Activated CD4-positive, alpha-beta T cell treated with anti-CD3 and anti-CD28 coated beads, Interleukin-2, amount 10 ng/mL, durations not matched to agents 7 days and 5 days (primary cell): ENCODE measurements at regions not wholly inside any gene's neighbourhood (a gene's known extent, or its start where the extent isn't known, plus 50 kb on each side); places are given as distances from the start of the nearest gene placed in this dataset.

ENCODE experiments used
- CTCF ChIA-PET: fragments of 350-600 bp; sonication (Branson Sonifier 250); formaldehyde crosslinking; loops from one replicate; lab custom pipeline; 2021; ENCODE audit warnings: antibody characterized with exemption; lab: Charles Lee
- POLR2A ChIA-PET: fragments of 350-600 bp; sonication (Branson Sonifier 250); formaldehyde crosslinking; loops from one replicate; lab custom pipeline; 2021; ENCODE audit warnings: antibody characterized with exemption; lab: Charles Lee
- DNase-seq: peaks from one replicate; pipeline ENCODE4 v3.0.0-alpha.2; 2020
- H3K27ac Mint-ChIP-seq: one replicate; pipeline ENCODE4 v1.8.0; 2021; ENCODE audit warnings: mild to moderate bottlenecking, moderate library complexity, mixed read lengths
- H3K27me3 Mint-ChIP-seq: one replicate; pipeline ENCODE4 v1.8.0; 2021; ENCODE audit warnings: mixed read lengths
- H3K36me3 Mint-ChIP-seq: one replicate; pipeline ENCODE4 v1.8.0; 2021; ENCODE audit warnings: low read depth, mixed read lengths
- H3K4me1 Mint-ChIP-seq: one replicate; pipeline ENCODE4 v1.8.0; 2021; ENCODE audit warnings: mixed read lengths
- H3K4me3 Mint-ChIP-seq: one replicate; pipeline ENCODE4 v1.8.0; 2021; ENCODE audit warnings: mild to moderate bottlenecking, moderate library complexity, mixed read lengths
- H3K9me3 Mint-ChIP-seq: one replicate; pipeline ENCODE4 v1.8.0; 2021; ENCODE audit warnings: mixed read lengths

GRCh38 chr2:15765686-15766302 is 174.1 kb downstream of the DDX1 start:
- Mint-ChIP-seq H3K4me3 (no peak overlapping the region), H3K4me1 (no peaks in the 10 kb centered on the region), H3K36me3 (no peaks in the 10 kb centered on the region), H3K9me3 (no peaks in the 10 kb centered on the region), H3K27ac (no peak overlapping the region), H3K27me3 (no peaks in the 10 kb centered on the region)
- ChIA-PET CTCF (no interaction called here), POLR2A (no interaction called here)
- DNase-seq: no peak

- no peak overlapping the region for H3K27ac Mint-ChIP-seq
- no peaks in the 10 kb centered on the region for H3K36me3 Mint-ChIP-seq
- no peaks in the 10 kb centered on the region for H3K27me3 Mint-ChIP-seq
- CTCF ChIA-PET: no interaction called here
- DNase-seq: no peak
- no peaks in the 10 kb centered on the region for H3K9me3 Mint-ChIP-seq
- no peaks in the 10 kb centered on the region for H3K4me1 Mint-ChIP-seq
- POLR2A ChIA-PET: no interaction called here
- no peak overlapping the region for H3K4me3 Mint-ChIP-seq
Observed at GRCh38 chr2:15766303-15766861, 174.0 kb upstream of the MYCN start.

GRCh38 chr2:15766911-15767597 is 173.3 kb upstream of the MYCN start:
- CTCF ChIA-PET: no interaction called here
- no peaks in the 10 kb centered on the region for H3K27me3 Mint-ChIP-seq
- H3K9me3 Mint-ChIP-seq: no peaks in the 10 kb centered on the region
- H3K4me3 Mint-ChIP-seq: no peak overlapping the region
- H3K36me3 Mint-ChIP-seq: no peaks in the 10 kb centered on the region
- no peak for DNase-seq
- no peak overlapping the region for H3K27ac Mint-ChIP-seq
- H3K4me1 Mint-ChIP-seq: no peaks in the 10 kb centered on the region
- POLR2A ChIA-PET: no interaction called here

DNA sequence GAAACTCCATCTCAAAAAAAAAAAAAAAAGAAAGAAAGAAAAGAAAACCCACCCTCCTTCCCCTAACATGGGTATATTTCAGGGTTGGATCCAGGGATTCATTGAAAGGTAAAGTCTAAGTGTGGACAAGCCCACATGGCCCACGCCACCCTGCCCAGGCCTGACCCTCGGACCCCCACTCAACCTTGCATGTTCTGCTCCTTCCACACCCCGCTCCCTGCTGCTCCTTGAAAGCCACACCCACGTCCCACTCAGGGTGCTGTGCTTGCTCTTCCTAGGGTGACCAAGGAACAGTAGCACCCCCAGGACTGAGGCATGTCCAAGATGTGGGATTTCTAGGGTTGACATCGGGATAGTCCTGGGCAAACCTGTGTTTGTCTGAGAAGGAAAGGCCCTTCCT is 172.7 kb upstream of the MYCN start:
- no peak overlapping the region for H3K27ac Mint-ChIP-seq
- no peaks in the 10 kb centered on the region for H3K27me3 Mint-ChIP-seq
- no peaks in the 10 kb centered on the region for H3K36me3 Mint-ChIP-seq
- H3K4me3 Mint-ChIP-seq: no peak overlapping the region
- CTCF ChIA-PET: no interaction called here
- H3K9me3 Mint-ChIP-seq: no peaks in the 10 kb centered on the region
- POLR2A ChIA-PET: no interaction called here
- no peaks in the 10 kb centered on the region for H3K4me1 Mint-ChIP-seq
- DNase-seq: no peak

- no peaks in the 10 kb centered on the region for H3K4me1 Mint-ChIP-seq
- CTCF ChIA-PET: no interaction called here
- H3K27me3 Mint-ChIP-seq: no peaks in the 10 kb centered on the region
- no peak for DNase-seq
- H3K27ac Mint-ChIP-seq: no peak overlapping the region
- H3K36me3 Mint-ChIP-seq: no peaks in the 10 kb centered on the region
- no peak overlapping the region for H3K4me3 Mint-ChIP-seq
- POLR2A ChIA-PET: no interaction called here
- no peaks in the 10 kb centered on the region for H3K9me3 Mint-ChIP-seq
Observed at GRCh38 chr2:15768142-15768541, 172.2 kb upstream of the MYCN start.

DNA sequence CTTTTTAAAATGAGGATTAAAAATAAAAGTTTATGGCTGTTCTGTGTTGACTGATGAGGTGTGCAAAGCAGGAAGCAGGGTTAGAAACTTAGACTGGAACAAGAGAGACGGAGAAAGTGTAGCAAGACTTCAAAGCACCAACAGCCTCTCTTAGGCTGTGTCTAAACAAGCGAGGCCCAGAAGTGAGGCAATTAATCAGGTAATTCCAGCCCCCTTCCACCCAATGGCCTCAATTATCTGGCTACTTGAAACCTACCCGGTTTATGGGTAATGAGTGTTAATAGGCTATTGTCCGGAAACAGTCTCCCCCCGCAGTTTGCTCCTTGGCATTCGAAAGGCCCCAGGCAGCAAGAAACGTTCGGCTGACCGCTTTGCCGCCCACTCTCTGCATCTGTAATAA is 171.7 kb upstream of the MYCN start:
- CTCF ChIA-PET: no interaction called here
- no peaks in the 10 kb centered on the region for H3K36me3 Mint-ChIP-seq
- no peaks in the 10 kb centered on the region for H3K4me1 Mint-ChIP-seq
- no peak for DNase-seq
- H3K4me3 Mint-ChIP-seq: no peak overlapping the region
- H3K9me3 Mint-ChIP-seq: no peaks in the 10 kb centered on the region
- POLR2A ChIA-PET: no interaction called here
- H3K27me3 Mint-ChIP-seq: no peaks in the 10 kb centered on the region
- H3K27ac Mint-ChIP-seq: no peak overlapping the region

DNA sequence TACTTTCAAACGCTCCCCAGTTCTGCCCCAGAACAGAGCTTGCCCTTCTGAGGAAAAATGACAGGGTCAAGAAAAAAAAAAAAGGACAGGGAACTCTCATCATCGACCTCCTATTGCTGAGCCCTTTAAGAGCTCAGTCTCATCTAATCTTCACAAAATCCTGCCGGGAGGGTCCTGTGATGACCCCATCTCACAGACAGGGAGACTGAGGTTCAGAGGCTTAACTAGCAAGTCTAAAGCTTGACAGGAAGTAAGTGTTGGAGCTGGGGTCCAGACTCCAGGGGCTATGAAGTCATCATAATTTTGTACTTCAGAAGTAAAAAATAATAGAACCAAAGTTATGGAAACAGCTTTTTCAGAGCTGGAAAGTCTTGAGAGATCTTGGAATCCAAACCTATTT is 171.1 kb upstream of the MYCN start:
- no peak overlapping the region for H3K27ac Mint-ChIP-seq
- no peaks in the 10 kb centered on the region for H3K27me3 Mint-ChIP-seq
- no peaks in the 10 kb centered on the region for H3K36me3 Mint-ChIP-seq
- ChIA-PET POLR2A (no interaction called here), CTCF (interaction anchor here (0.9 kb wide), 1 partner anchor 13 kb away, joined by 3 read pairs; no protein-coding TSS in a partner anchor)
- no peaks in the 10 kb centered on the region for H3K9me3 Mint-ChIP-seq
- H3K4me3 Mint-ChIP-seq: no peak overlapping the region
- no peaks in the 10 kb centered on the region for H3K4me1 Mint-ChIP-seq
- no peak for DNase-seq

DNA sequence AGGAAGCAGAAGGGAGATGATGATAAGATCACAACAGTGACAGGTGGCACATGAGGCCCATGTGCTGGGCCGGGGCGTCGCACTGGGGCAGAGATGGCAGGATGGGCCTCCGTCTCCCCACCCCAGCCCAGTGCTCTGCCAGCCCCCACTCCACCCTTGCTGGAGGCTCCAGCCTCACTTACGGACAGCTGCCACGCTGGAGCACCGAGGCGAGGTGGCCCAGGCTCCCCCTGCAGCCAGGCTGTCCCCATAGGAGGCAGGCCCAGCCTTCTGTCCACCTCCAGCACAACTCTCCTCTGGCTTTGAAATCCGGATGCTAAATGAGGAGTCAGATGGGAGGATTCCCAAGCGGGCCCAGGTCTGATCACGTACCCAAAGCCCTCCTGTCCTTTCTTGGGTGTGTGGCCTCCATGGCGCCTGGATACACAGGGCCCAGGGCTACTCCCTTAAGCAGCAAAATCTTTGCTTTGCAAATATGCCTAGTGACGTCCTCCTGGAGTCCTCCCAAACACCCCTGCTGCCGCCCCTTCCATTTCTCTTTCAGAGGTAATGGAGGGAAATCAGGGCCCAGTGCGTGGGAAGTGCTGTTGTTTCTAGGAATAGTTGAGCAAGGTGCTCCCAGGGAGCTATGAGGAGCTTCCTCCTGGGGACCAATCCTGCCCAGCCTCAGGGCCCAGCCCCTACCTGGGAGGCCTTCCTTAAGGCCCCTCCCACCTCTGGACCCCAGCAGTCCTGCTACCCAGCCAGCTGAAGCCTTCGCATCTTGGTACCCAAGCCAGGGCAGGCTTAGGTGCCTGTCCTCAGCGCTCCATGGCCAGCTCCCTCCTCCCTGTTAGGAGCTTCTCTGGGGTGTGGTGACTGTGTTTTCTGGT is 170.4 kb upstream of the MYCN start:
- DNase-seq: no peak
- H3K36me3 Mint-ChIP-seq: no peaks in the 10 kb centered on the region
- no peaks in the 10 kb centered on the region for H3K4me1 Mint-ChIP-seq
- ChIA-PET POLR2A (no interaction called here), CTCF (interaction anchor here (0.9 kb wide), 1 partner anchor 13 kb away, joined by 3 read pairs; no protein-coding TSS in a partner anchor)
- no peaks in the 10 kb centered on the region for H3K27me3 Mint-ChIP-seq
- H3K9me3 Mint-ChIP-seq: no peaks in the 10 kb centered on the region
- H3K27ac Mint-ChIP-seq: no peak overlapping the region
- no peak overlapping the region for H3K4me3 Mint-ChIP-seq

GRCh38 chr2:15770606-15771005 is 169.7 kb upstream of the MYCN start:
- Mint-ChIP-seq H3K9me3 (no peaks in the 10 kb centered on the region), H3K27me3 (no peaks in the 10 kb centered on the region), H3K4me3 (no peak overlapping the region), H3K36me3 (no peaks in the 10 kb centered on the region), H3K27ac (no peak overlapping the region), H3K4me1 (no peaks in the 10 kb centered on the region)
- ChIA-PET CTCF (no interaction called here), POLR2A (no interaction called here)
- no peak for DNase-seq

- no peaks in the 10 kb centered on the region for H3K27me3 Mint-ChIP-seq
- H3K36me3 Mint-ChIP-seq: no peaks in the 10 kb centered on the region
Observed at GRCh38 chr2:15771124-15771523, 169.2 kb upstream of the MYCN start.

DNA sequence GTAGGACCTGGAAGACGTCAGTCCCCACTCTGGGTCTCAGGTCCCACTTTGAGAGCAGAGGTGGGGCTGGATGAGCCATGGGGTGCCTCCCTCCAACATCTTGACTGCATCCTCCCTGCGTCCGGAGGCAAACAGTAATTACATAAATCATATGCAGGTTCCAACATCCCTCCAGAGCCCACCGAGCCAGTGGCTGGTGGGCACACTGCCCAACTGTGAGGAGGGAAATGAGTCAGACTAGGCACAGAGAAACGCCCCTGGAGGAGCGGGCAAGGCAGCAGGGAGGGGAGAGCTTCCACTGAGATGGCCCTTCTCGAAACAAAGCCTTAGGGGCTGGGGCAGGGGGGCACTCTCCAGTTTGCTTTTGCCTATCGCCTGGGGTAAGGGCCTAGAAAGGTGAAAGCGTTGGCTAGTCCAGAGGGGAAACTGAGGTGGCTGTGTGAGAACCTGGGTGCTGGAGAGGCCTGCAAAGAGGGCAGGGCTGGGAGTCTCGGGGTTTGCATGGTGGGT is 168.2 kb upstream of the MYCN start:
- H3K27me3 Mint-ChIP-seq: no peaks in the 10 kb centered on the region
- no peaks in the 10 kb centered on the region for H3K4me1 Mint-ChIP-seq
- no peak overlapping the region for H3K27ac Mint-ChIP-seq
- DNase-seq: no peak
- no peak overlapping the region for H3K4me3 Mint-ChIP-seq
- H3K9me3 Mint-ChIP-seq: no peaks in the 10 kb centered on the region
- POLR2A ChIA-PET: no interaction called here
- CTCF ChIA-PET: interaction anchor here (0.7 kb wide), 1 partner anchor 13 kb away, joined by 3 read pairs; no protein-coding TSS in a partner anchor
- H3K36me3 Mint-ChIP-seq: no peaks in the 10 kb centered on the region

More at GRCh38 chr2:15771124-15771523, 169.2 kb upstream of the MYCN start:
- H3K9me3 Mint-ChIP-seq: no peaks in the 10 kb centered on the region
- no peak for DNase-seq
- no peak overlapping the region for H3K27ac Mint-ChIP-seq
- ChIA-PET POLR2A (no interaction called here), CTCF (no interaction called here)
- H3K4me1 Mint-ChIP-seq: no peaks in the 10 kb centered on the region
- no peak overlapping the region for H3K4me3 Mint-ChIP-seq

GRCh38 chr2:15772681-15773080 is 167.7 kb upstream of the MYCN start:
- no peak for DNase-seq
- Mint-ChIP-seq H3K36me3 (no peaks in the 10 kb centered on the region), H3K27me3 (no peaks in the 10 kb centered on the region), H3K4me3 (no peak overlapping the region), H3K4me1 (no peaks in the 10 kb centered on the region), H3K27ac (no peak overlapping the region), H3K9me3 (no peaks in the 10 kb centered on the region)
- ChIA-PET POLR2A (no interaction called here), CTCF (no interaction called here)

- ChIA-PET CTCF (no interaction called here), POLR2A (no interaction called here)
- H3K27me3 Mint-ChIP-seq: no peaks in the 10 kb centered on the region
- H3K4me1 Mint-ChIP-seq: no peaks in the 10 kb centered on the region
- H3K36me3 Mint-ChIP-seq: no peaks in the 10 kb centered on the region
- no peak overlapping the region for H3K4me3 Mint-ChIP-seq
- H3K27ac Mint-ChIP-seq: no peak overlapping the region
- no peak for DNase-seq
- H3K9me3 Mint-ChIP-seq: no peaks in the 10 kb centered on the region
Observed at GRCh38 chr2:15773204-15773603, 167.1 kb upstream of the MYCN start.
